AG09309 (cell line): ENCODE measurements at regions not wholly inside any gene's neighbourhood (a gene's known extent, or its start where the extent isn't known, plus 50 kb on each side); places are given as distances from the start of the nearest gene placed in this dataset.

Experiments
- DNase-seq: peaks from one replicate; pipeline ENCODE4 v3.0.0-alpha.2; 2010; ENCODE audit warnings: low read depth
- H3K4me3 ChIP-seq: 2 replicates; pipeline ENCODE4 v1.5.1; 2011; ENCODE audit warnings: mild to moderate bottlenecking, low read depth, low read length, moderate library complexity; ENCODE audit not compliant: control insufficient read depth
- TF ChIP-seq, protein P1 (sequence below): IDR thresholded peaks from 2 replicates; pipeline ENCODE4 v1.5.1; 2011; ENCODE audit warnings: mild to moderate bottlenecking, low read depth, low read length, inconsistent platforms; ENCODE audit not compliant: insufficient read depth, control insufficient read depth; ENCODE audit errors: missing control alignments

DNA sequence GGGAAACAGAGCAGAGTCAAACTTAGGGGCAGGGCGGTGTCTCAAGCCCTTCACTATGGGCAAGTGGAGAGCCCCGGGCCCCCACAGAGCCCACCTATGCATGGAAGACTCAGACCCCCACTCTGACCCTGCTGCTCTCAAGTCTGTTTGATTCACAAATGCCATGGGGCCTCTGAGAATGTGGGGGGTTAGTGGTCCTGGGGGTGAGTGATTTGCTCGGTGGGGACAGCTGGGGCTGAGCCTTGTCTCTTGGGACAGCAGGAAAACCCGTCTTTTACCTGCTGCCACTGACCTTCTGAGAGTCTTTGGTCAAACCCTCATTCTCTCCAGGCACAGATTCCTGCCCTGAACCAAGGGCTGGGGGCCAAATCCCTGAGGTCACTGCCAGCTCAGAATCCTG, 201.0 kb upstream of the RTL1 start:
- no peak for DNase-seq
- H3K4me3 ChIP-seq: no peak overlapping the region
- TF ChIP-seq, protein P1, sequence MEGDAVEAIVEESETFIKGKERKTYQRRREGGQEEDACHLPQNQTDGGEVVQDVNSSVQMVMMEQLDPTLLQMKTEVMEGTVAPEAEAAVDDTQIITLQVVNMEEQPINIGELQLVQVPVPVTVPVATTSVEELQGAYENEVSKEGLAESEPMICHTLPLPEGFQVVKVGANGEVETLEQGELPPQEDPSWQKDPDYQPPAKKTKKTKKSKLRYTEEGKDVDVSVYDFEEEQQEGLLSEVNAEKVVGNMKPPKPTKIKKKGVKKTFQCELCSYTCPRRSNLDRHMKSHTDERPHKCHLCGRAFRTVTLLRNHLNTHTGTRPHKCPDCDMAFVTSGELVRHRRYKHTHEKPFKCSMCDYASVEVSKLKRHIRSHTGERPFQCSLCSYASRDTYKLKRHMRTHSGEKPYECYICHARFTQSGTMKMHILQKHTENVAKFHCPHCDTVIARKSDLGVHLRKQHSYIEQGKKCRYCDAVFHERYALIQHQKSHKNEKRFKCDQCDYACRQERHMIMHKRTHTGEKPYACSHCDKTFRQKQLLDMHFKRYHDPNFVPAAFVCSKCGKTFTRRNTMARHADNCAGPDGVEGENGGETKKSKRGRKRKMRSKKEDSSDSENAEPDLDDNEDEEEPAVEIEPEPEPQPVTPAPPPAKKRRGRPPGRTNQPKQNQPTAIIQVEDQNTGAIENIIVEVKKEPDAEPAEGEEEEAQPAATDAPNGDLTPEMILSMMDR: no peak

- no peak for DNase-seq
- H3K4me3 ChIP-seq: no peak overlapping the region
Observed at GRCh38 chr14:101105045-101105444, 201.5 kb upstream of the RTL1 start.

DNA sequence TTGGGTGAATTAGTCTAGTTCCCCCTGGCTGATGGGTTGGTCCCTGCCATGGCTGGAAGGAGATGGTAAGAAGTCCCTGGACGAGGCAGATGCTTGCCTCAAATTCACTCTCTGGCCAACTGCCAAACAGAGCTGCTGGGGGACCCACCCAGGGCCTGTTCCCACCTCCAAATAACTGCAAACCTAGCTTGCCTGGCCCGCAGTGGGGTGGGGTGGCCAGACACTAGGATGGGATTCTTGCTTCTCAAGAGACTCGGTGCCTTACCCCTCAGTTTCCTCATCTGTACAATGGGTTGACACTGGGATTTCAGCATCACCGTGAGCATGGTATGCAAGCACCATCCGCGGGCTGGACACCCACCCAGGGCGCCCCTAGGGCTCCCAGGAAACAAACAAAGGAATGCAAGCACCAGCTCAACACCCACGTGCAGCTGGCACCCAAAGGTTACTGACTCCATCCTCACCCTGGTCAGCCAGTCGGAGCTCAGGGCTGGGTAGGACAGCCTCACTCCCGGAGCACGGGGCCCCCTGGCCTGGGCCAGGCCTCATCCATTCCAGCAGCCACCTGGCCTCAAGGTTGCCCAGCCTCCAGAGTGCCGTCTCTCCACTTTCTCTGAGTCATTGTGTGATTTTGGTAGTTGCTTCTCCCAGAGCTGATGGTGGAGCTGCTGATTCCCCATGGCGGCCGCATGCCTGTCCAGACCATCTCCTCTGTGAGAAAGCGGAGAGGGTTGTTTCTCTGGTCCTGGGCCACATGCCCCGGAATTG, 205.2 kb upstream of the RTL1 start:
- no peak for DNase-seq
- H3K4me3 ChIP-seq: no peak overlapping the region
- TF ChIP-seq, protein P1: no peak

More at GRCh38 chr14:101105045-101105444, 201.5 kb upstream of the RTL1 start:
- TF ChIP-seq, protein P1: no peak

DNA sequence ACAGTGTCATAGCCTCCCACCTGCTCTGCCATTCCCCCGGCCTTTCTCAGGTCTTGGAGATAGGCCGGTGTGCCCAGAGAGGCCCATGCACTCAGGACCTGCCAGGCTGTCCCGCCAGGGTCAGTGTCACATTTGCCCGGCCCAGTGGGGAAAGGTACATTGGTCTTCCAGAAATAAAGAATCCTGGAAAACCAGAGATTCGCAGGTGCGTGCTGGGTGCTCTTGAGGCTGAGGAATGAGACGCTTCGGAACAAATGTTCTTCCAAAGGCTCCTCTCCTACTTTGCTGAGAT, 205.8 kb upstream of the RTL1 start:
- H3K4me3 ChIP-seq: no peak overlapping the region
- DNase-seq: no peak
- TF ChIP-seq, protein P1: no peak

GRCh38 chr14:101109981-101110728, 206.6 kb upstream of the RTL1 start:
- TF ChIP-seq, protein P1: no peak
- no peak for DNase-seq
- no peak overlapping the region for H3K4me3 ChIP-seq

DNA sequence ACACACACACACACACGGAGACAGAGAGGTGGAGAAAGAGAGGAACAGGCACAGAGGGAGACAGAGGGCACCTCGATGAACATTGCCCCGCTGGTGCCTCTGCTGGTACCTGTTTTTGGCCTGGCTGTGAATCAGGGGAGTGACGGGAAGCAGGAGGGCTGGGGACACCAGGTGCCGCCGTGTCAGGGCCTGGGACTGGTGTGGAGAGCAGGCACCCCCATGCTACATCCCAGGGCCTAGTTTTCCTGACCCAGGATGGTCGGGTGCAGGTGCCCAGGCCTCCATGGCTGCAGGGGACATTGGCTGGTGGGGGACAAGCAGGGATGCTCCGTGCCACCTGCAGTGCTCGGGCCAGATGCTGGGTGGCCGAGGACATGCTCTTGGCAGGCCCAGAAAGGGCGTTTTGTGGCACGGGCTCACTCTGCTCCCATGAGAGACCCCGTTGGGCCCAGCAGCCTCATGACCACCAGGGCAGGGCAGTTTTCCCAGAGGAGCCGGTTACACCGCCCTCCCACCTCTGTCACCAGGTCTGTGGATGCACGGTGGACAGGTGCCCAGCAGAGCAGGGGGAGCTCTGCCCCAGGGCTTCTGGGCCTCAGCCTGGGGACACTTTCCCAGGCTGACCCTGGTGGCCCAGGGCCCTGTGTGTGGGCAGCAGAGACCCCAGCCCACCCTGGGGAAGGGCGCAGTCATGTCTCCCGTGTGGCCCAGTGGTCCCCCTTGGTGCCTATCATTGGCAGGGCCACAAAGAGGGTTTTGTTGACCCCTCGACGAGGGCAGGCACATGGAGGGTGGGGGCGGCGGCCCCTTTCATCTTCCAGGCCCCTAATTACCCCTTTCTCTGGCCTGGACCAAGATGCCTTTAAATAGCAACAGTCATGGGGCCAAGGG, 207.5 kb upstream of the RTL1 start:
- DNase-seq: no peak
- TF ChIP-seq, protein P1: no peak
- H3K4me3 ChIP-seq: no peak overlapping the region
